ENCODE measurements at regions not wholly inside any gene's neighbourhood (a gene's known extent, or its start where the extent isn't known, plus 50 kb on each side); places are given as distances from the start of the nearest gene placed in this dataset.
A peak's percentile ranks its signal among the peaks of the same experiment; 100 is the strongest.
"Not testable (repeated sequence)": the region's sequence is repeated elsewhere in the genome, so short reads cannot be mapped to it uniquely, and the experiment has no call there.

GRCh38 chr7:149595078-149595477, 97.5 kb upstream of the ZNF746 start:
- no peak overlapping the region for H3K27ac ChIP-seq
- TF ChIP-seq CTCF (conservative IDR thresholded peaks at IDR 0.05): no peak

GRCh38 chr7:149588930-149589329, 91.3 kb upstream of the ZNF746 start:
- no peak for TF ChIP-seq CTCF (conservative IDR thresholded peaks at IDR 0.05)
- peak overlapping the region; percentile 80 for H3K27ac ChIP-seq

DNA sequence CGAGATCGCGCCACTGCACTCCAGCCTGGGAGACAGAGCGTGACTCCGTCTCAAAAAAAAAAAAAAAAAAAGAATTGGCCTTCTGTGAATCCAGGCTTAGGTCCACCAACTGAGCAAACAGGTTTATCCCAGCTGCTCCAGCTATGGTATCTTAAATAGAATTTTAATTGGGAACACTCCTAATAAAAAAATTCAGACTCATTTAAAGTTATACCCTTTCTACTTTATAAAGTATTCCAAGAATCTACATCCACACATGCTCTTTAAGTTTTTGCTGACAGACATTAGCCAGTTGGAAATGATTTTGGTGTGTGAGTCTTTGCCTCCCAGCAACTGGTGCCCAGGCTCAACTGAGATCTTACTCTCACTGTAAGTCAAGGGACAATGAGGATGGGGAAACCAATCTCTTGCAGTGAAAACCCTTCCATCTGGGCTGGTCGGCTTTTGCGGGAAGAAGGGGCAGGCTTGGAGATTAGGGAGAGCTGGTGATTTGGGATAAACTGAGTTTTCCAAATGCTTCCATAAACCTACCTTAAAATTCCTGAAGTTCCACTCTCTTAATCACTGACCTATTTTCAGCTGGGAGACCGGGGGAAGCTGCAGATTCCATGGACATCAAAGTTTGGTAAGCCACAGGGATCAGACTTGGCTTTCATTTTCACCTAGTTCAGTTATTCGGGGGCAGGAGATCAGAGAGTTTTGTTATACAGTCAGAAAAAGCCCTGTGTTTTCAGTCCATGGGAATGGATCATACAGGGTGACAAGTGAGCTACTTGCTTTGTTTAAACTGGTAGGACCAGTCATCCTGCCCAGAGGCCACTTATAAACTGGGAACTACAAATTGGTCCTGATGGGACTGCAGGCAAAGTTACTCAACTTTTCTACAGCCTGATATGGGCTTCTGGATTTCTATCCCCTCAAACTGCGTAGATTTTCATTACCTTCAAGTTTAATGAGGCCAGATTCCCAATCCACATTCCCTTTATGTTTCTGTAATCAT, 89.3 kb upstream of the ZNF746 start:
- TF ChIP-seq CTCF (conservative IDR thresholded peaks at IDR 0.05): no peak
- H3K27ac ChIP-seq: peak overlapping the region; percentile 80

GRCh38 chr7:149584530-149584929, 86.9 kb upstream of the ZNF746 start:
- TF ChIP-seq CTCF (conservative IDR thresholded peaks at IDR 0.05): no peak
- no peak overlapping the region for H3K27ac ChIP-seq

DNA sequence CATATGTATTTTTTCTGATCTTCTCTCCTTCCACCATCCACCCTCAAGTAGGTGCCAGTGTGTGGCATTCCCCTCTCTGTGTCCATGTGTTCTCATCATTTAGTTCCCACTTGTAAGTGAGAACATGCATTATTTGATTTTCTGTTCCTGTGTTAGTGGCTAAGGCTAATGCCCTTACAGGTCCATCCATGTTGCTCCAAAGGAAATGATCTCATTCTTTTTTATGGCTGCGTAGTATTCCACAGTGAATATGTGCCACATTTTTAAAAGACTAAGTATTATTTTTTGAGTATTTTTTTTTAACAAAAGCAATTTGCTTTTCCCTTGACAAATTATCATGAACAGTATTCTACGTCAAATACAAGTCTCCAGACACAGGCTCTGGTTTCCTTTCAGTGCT, 86.4 kb upstream of the ZNF746 start:
- H3K27ac ChIP-seq: no peak overlapping the region
- no peak for TF ChIP-seq CTCF (conservative IDR thresholded peaks at IDR 0.05)

DNA sequence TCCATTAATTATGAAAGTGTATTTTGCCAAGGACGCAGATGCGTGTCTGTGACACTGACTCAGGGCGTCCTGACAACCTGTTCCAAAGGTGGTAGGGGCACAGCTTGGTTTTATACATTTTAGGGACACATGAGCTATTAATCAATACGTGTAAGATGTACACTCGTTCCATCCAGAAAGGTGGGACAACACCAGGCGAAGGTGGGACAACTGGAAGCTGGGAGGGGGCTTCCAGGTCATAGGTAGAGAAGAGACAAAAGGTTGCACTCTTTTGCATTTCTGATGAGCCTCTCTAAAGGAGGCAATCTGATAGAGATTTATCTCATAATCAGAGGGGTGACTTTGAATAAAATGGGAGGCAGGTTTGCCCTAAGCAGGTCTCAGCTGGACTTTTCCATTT, 82.7 kb upstream of the ZNF746 start:
- TF ChIP-seq CTCF (conservative IDR thresholded peaks at IDR 0.05): no peak
- H3K27ac ChIP-seq: no peak overlapping the region

- H3K27ac ChIP-seq: not testable (repeated sequence)
Measured at GRCh38 chr7:149579365-149579764, 81.8 kb upstream of the ZNF746 start.

DNA sequence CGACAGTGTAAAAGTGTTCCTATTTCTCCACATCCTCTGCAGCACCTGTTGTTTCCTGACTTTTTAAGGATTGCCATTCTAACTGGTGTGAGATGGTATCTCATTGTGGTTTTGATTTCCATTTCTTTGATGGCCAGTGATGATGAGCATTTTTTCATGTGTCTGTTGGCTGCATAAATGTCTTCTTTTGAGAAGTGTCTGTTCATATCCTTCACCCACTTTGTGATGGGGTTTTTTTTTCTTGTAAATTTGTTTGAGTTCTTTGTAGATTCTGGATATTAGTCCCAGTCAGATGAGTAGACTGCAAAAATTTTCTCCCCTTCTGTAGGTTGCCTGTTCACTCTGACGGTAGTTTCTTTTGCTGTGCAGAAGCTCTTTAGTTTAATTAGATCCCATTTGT, 76.8 kb upstream of the ZNF746 start:
- H3K27ac ChIP-seq: not testable (repeated sequence)
